Upper lobe of left lung (tissue), 4 donors: ENCODE measurements at regions not wholly inside any gene's neighbourhood (a gene's known extent, or its start where the extent isn't known, plus 50 kb on each side); places are given as distances from the start of the nearest gene placed in this dataset.

Source experiments
- CTCF ChIP-seq, 6 experiments: fragments of 450-650 bp in 4 of 6; fragments of 200-600 bp in 2 of 6; sonication (generic) in 2 of 6; IDR thresholded peaks; one replicate each; pipeline ENCODE4 v1.5.1; 2016 to 2019; ENCODE audit warnings: antibody characterized with exemption in 6 of 6
- POLR2A ChIP-seq, 4 donors: fragments of 450-650 bp; IDR thresholded peaks; one replicate each; pipeline ENCODE4 v1.5.1; 2016 to 2017; ENCODE audit warnings: antibody characterized with exemption in 4 of 4, mild to moderate bottlenecking in 2 of 4
- POLR2AphosphoS5 ChIP-seq, 2 donors: sonication (generic); formaldehyde crosslinking; IDR thresholded peaks; one replicate each; pipeline ENCODE4 v1.5.1; 2017; ENCODE audit warnings: antibody characterized with exemption in 2 of 2

GRCh38 chr18:11308499-11308898 lies 159.1 kb upstream of the PIEZO2 start:
- TF ChIP-seq CTCF (IDR thresholded peaks at IDR 0.05) (no peak), POLR2A (IDR thresholded peaks at IDR 0.05) (no peak), POLR2AphosphoS5 (IDR thresholded peaks at IDR 0.05) (no peak)
